ENCODE measurements at regions not wholly inside any gene's neighbourhood (a gene's known extent, or its start where the extent isn't known, plus 50 kb on each side); places are given as distances from the start of the nearest gene placed in this dataset.

GRCh38 chr6:67248077-67248476, 1387.0 kb upstream of the ADGRB3 start:
- TF ChIP-seq FOXA1 (IDR thresholded peaks at IDR 0.05): no peak
- TF ChIP-seq BHLHE40 (IDR thresholded peaks at IDR 0.05; ENCODE audit: borderline replicate concordance): no peak
